Prostate gland (tissue), 2 donors: ENCODE measurements at regions not wholly inside any gene's neighbourhood (a gene's known extent, or its start where the extent isn't known, plus 50 kb on each side); places are given as distances from the start of the nearest gene placed in this dataset.

ENCODE experiments used
- DNase-seq: peaks from one replicate; pipeline ENCODE4 v3.0.0-alpha.2; 2019; ENCODE audit warnings: low spot score
- H3K27ac ChIP-seq, 2 donors: fragments of 200-600 bp; sonication (generic); 2 replicates each; pipeline ENCODE4 v1.5.1; 2017 to 2019
- H3K27me3 ChIP-seq: fragments of 200-600 bp; sonication (generic); replicated peaks from 2 replicates; pipeline ENCODE4 v1.5.1; 2019; ENCODE audit not compliant: insufficient read depth
- H3K36me3 ChIP-seq, 2 donors: fragments of 200-600 bp; sonication (generic); 1 replicate in 1 of 2; 2 replicates in 1 of 2; pipeline versions ENCODE4 v1.5.1 to v1.8.1; 2017 to 2019
- H3K4me1 ChIP-seq: fragments of 200-600 bp; sonication (generic); replicated peaks from 2 replicates; pipeline ENCODE4 v1.5.1; 2019
- H3K4me3 ChIP-seq, 2 donors: fragments of 200-600 bp; sonication (generic); 2 replicates each; pipeline ENCODE4 v1.5.1; 2017 to 2019
- H3K9me3 ChIP-seq: fragments of 200-600 bp; sonication (generic); 2 replicates; pipeline ENCODE4 v1.5.1; 2017
- CTCF ChIP-seq, 4 experiments: fragments of 200-600 bp in 2 of 4; fragments of 450-650 bp in 2 of 4; sonication (generic) in 2 of 4; IDR thresholded peaks; 1 replicate in 3 of 4; 2 replicates in 1 of 4; pipeline ENCODE4 v1.5.1; 2016 to 2019; ENCODE audit warnings: antibody characterized with exemption in 4 of 4, mild to moderate bottlenecking in 2 of 4, moderate library complexity in 2 of 4
- POLR2A ChIP-seq: fragments of 450-650 bp; IDR thresholded peaks from one replicate; pipeline ENCODE4 v1.6.1; 2016; ENCODE audit warnings: antibody characterized with exemption, mild to moderate bottlenecking
- POLR2AphosphoS5 ChIP-seq: sonication (generic); formaldehyde crosslinking; IDR thresholded peaks from one replicate; pipeline ENCODE4 v1.6.1; 2017; ENCODE audit warnings: antibody characterized with exemption
- WGBS: methylation state at CpG from one replicate; pipeline ENCODE4 v1.1.5; 2018; 5-methylcytosine and 5-hydroxymethylcytosine counted together
- intact Hi-C: fragments of 100-400 bp; cut with DNase I; formaldehyde crosslinking; loops from one replicate; pipeline ENCODE4 v1.14.2; 2022

GRCh38 chr1:25055324-25055780, 125.3 kb upstream of the RUNX3 start:
- Histone ChIP-seq H3K4me1 (no peaks in the 10 kb centered on the region), H3K9me3 (no peaks in the 10 kb centered on the region), H3K27ac (no peak overlapping the region), H3K4me3 (no peak overlapping the region), H3K36me3 (no peaks in the 10 kb centered on the region), H3K27me3 (no peaks in the 10 kb centered on the region)
- intact Hi-C loops = no loop called here
- no peak for TF ChIP-seq CTCF (IDR thresholded peaks at IDR 0.05)
- TF ChIP-seq POLR2AphosphoS5 = no peak
- no peak for TF ChIP-seq POLR2A
- DNase-seq = no peak
- WGBS = 74% methylated on average over 13 of the region's 13 CpGs

- H3K4me1 ChIP-seq = no peaks in the 10 kb centered on the region
- H3K4me3 ChIP-seq = no peak overlapping the region
- WGBS = 61% methylated on average over 15 of the region's 15 CpGs
- no peaks in the 10 kb centered on the region for H3K9me3 ChIP-seq
- no peak for DNase-seq
- no peaks in the 10 kb centered on the region for H3K36me3 ChIP-seq
- intact Hi-C loops = no loop called here
- TF ChIP-seq POLR2AphosphoS5 (no peak), POLR2A (no peak), CTCF (IDR thresholded peaks at IDR 0.05) (no peak)
- no peak overlapping the region for H3K27ac ChIP-seq
- H3K27me3 ChIP-seq = no peaks in the 10 kb centered on the region
Measured at GRCh38 chr1:25054526-25055323, 124.6 kb upstream of the RUNX3 start.

DNA sequence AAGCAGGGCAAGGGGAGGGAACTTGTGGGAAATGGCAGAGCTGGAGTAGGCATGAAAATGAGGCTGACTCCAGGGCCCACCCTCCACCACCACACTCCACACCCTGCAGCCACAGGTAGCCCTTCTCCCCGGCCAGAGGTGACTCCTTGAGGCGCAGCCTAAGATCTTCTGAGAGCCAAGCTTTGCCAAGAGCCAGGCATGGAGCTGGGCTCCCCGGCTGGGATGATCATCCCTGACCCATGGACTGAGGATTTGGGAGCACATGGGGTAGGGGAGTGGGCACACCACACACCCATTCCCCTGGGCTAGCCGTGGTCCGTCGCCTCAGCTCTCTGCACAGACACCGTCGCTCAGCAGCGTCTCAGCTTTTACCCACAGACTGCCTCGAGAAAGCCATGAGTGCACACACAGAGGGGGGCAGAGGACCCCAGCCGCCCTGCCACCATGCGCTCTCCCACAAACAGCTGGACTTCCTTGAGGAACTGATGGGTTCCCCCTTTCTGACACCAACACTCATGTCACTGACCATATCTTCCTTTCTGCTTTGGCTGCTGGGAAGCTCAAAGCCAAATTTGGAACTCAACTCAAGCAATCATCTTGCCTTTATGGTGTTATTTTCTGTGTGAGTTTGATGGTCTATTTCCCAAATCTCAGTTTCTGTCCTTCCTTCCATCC, 123.6 kb upstream of the RUNX3 start:
- Histone ChIP-seq H3K4me1 (no peaks in the 10 kb centered on the region), H3K4me3 (no peak overlapping the region), H3K27me3 (no peaks in the 10 kb centered on the region), H3K9me3 (no peaks in the 10 kb centered on the region), H3K27ac (no peak overlapping the region), H3K36me3 (no peaks in the 10 kb centered on the region)
- no peak for TF ChIP-seq POLR2A
- TF ChIP-seq CTCF (IDR thresholded peaks at IDR 0.05) = no peak
- TF ChIP-seq POLR2AphosphoS5 = no peak
- DNase-seq = no peak
- 93% methylated on average over 12 of the region's 12 CpGs for WGBS
- intact Hi-C loops = no loop called here

DNA sequence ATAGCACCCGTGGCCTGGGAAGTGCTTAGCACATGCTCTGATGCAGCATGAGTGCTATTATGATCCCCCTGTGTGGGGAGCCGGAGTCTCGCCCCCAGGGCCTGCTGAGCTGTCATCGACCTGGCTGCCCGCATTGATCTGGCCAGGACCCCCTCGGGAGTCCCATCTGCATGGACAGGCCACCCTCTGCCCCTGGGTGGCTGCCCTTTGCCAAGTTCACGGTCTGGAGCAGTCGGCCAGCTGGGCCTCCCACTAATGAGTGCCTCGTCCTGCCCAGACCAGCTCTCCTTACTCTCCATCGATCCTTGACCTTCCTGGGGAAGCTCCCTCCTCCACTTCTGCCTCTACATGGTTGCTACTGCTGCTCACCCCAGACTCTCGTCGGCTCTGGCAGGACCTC, 121.8 kb upstream of the RUNX3 start:
- WGBS = 76% methylated on average over 12 of the region's 12 CpGs
- Histone ChIP-seq H3K27me3 (no peaks in the 10 kb centered on the region), H3K9me3 (no peaks in the 10 kb centered on the region)

More for the DNA sequence above, 121.8 kb upstream of the RUNX3 start:
- H3K4me3 ChIP-seq = no peak overlapping the region
- intact Hi-C loops = no loop called here
- DNase-seq = no peak
- TF ChIP-seq POLR2A = no peak
- TF ChIP-seq CTCF (IDR thresholded peaks at IDR 0.05) = no peak
- TF ChIP-seq POLR2AphosphoS5 = no peak
- no peak overlapping the region for H3K27ac ChIP-seq
- no peaks in the 10 kb centered on the region for H3K4me1 ChIP-seq
- H3K36me3 ChIP-seq = no peaks in the 10 kb centered on the region
